Liver (tissue), 3 donors: ENCODE measurements at regions not wholly inside any gene's neighbourhood (a gene's known extent, or its start where the extent isn't known, plus 50 kb on each side); places are given as distances from the start of the nearest gene placed in this dataset.

Experiments
- EGR1 ChIP-seq, 2 donors: IDR thresholded peaks; 2 replicates each; pipeline ENCODE4 v1.6.1; 2016 to 2018; ENCODE audit warnings: antibody characterized with exemption in 2 of 2, low read depth in 2 of 2
- GABPA ChIP-seq, 2 donors: IDR thresholded peaks in 1 of 2; conservative IDR thresholded peaks in 1 of 2; 2 replicates each; pipeline ENCODE4 v1.6.1; 2016; ENCODE audit warnings: antibody characterized with exemption in 2 of 2, mild to moderate bottlenecking in 1 of 2, moderate library complexity in 1 of 2
- JUND ChIP-seq, 2 donors: IDR thresholded peaks; 2 replicates each; pipeline ENCODE4 v1.6.1; 2016; ENCODE audit warnings: antibody characterized with exemption in 2 of 2
- REST ChIP-seq: IDR thresholded peaks from 2 replicates; pipeline ENCODE4 v1.6.1; 2016; ENCODE audit warnings: antibody characterized with exemption, mild to moderate bottlenecking
- RXRA ChIP-seq, 2 donors: IDR thresholded peaks; 2 replicates each; pipeline ENCODE4 v1.6.1; 2017 to 2018; ENCODE audit warnings: antibody characterized with exemption in 2 of 2, mild to moderate bottlenecking in 1 of 2
- SP1 ChIP-seq: IDR thresholded peaks from 2 replicates; pipeline ENCODE4 v1.6.1; 2018; ENCODE audit warnings: antibody characterized with exemption, mild to moderate bottlenecking
- TF ChIP-seq, protein P1 (sequence below): fragments of 150-350 bp; IDR thresholded peaks from 2 replicates; pipeline ENCODE4 v1.5.1; 2017; ENCODE audit warnings: improper control_type of control experiment, low read depth, low read length; ENCODE audit not compliant: missing input control
- donor health status: healthy.
- donor health status: healthy.

- TF ChIP-seq JUND (IDR thresholded peaks at IDR 0.05) = no peak
- TF ChIP-seq SP1 = no peak
- TF ChIP-seq, protein P1, sequence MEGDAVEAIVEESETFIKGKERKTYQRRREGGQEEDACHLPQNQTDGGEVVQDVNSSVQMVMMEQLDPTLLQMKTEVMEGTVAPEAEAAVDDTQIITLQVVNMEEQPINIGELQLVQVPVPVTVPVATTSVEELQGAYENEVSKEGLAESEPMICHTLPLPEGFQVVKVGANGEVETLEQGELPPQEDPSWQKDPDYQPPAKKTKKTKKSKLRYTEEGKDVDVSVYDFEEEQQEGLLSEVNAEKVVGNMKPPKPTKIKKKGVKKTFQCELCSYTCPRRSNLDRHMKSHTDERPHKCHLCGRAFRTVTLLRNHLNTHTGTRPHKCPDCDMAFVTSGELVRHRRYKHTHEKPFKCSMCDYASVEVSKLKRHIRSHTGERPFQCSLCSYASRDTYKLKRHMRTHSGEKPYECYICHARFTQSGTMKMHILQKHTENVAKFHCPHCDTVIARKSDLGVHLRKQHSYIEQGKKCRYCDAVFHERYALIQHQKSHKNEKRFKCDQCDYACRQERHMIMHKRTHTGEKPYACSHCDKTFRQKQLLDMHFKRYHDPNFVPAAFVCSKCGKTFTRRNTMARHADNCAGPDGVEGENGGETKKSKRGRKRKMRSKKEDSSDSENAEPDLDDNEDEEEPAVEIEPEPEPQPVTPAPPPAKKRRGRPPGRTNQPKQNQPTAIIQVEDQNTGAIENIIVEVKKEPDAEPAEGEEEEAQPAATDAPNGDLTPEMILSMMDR = no peak
- no peak for TF ChIP-seq GABPA (IDR thresholded peaks at IDR 0.05 in 1 of 2, conservative IDR thresholded peaks at IDR 0.05 in 1 of 2)
- no peak for TF ChIP-seq REST
- TF ChIP-seq RXRA (IDR thresholded peaks at IDR 0.05) = no peak
- no peak for TF ChIP-seq EGR1 (IDR thresholded peaks at IDR 0.05; ENCODE audit: low read depth in 2 of 2)
Measured at GRCh38 chr4:156291317-156291716, 337.7 kb upstream of the CTSO start.
